Endothelial cell of umbilical vein (primary cell): ENCODE measurements at regions not wholly inside any gene's neighbourhood (a gene's known extent, or its start where the extent isn't known, plus 50 kb on each side); places are given as distances from the start of the nearest gene placed in this dataset.

Experiments used
- BruUV-seq: library from RNA; stranded (reverse); fragments of 400-500 nt; replicated peaks from 2 replicates; lab custom pipeline; 2021; lab: Mats Ljungman, UMichigan
- CTCF ChIA-PET: fragments of 300-600, 350-600 bp; sonication (Branson Sonifier 250); formaldehyde crosslinking; loops from one replicate; lab custom pipeline; 2021; ENCODE audit warnings: antibody characterized with exemption, inconsistent platforms; lab: Charles Lee
- POLR2A ChIA-PET: fragments of 300-600, 350-600 bp; sonication (Branson Sonifier 250); formaldehyde crosslinking; loops from one replicate; lab custom pipeline; 2021; ENCODE audit warnings: antibody characterized with exemption, inconsistent platforms; lab: Charles Lee
- DNase-seq: peaks from one replicate; pipeline ENCODE4 v3.0.0-alpha.2; 2011; ENCODE audit warnings: low read depth, low spot score
- FAIRE-seq: peaks from 2 replicates; lab custom pipeline; 2011; peaks lifted over from hg19 to GRCh38; lab: Jason Lieb, UNC
- H2AFZ ChIP-seq: 2 replicates; pipeline ENCODE4 v1.6.0; 2012; ENCODE audit warnings: low read depth, low read length, control low read depth, inconsistent platforms
- H3K27ac ChIP-seq: 2 replicates; pipeline ENCODE4 v1.5.1; 2011; ENCODE audit warnings: low read depth, mild to moderate bottlenecking, control low read depth, low read length, moderate library complexity; ENCODE audit not compliant: insufficient read depth
- H3K27me3 ChIP-seq, 2 experiments: 2 replicates each; pipeline versions ENCODE4 v1.6.0 to v1.6.1; 2011; ENCODE audit warnings: low read length in 2 of 2, mixed read lengths in 1 of 2; ENCODE audit not compliant: control insufficient read depth in 2 of 2, insufficient read depth in 2 of 2
- H3K36me3 ChIP-seq, 2 experiments: 2 replicates in 1 of 2; 3 replicates in 1 of 2; pipeline ENCODE4 v1.5.1; 2011; ENCODE audit warnings: low read length in 2 of 2, mild to moderate bottlenecking in 1 of 2, moderate library complexity in 1 of 2; ENCODE audit not compliant: control insufficient read depth in 2 of 2, insufficient read depth in 2 of 2; ENCODE audit errors: extremely low read depth in 1 of 2
- H3K4me1 ChIP-seq: 3 replicates; pipeline ENCODE4 v1.5.1; 2011; ENCODE audit warnings: mild to moderate bottlenecking, low read length; ENCODE audit not compliant: control insufficient read depth, insufficient read depth; ENCODE audit errors: extremely low read depth
- H3K4me2 ChIP-seq: 2 replicates; pipeline ENCODE4 v1.6.1; 2011; ENCODE audit warnings: low read length, control low read depth, mixed read lengths; ENCODE audit not compliant: insufficient read depth
- H3K4me3 ChIP-seq, 3 experiments: fragments of 200-600 bp in 1 of 3; sonication (generic), shearing (Covaris generic) in 1 of 3; replicated peaks in 1 of 3; 2 replicates each; pipeline ENCODE4 v1.5.1; 2011 to 2016; ENCODE audit warnings: control low read depth in 3 of 3, low read length in 3 of 3, mild to moderate bottlenecking in 2 of 3, inconsistent platforms in 1 of 3, low read depth in 1 of 3, moderate library complexity in 1 of 3; ENCODE audit not compliant: insufficient read depth in 1 of 3
- H3K79me2 ChIP-seq: 2 replicates; pipeline ENCODE4 v1.6.0; 2012; ENCODE audit warnings: low read length, inconsistent platforms; ENCODE audit not compliant: control insufficient read depth, insufficient read depth
- H3K9ac ChIP-seq: replicated peaks from 2 replicates; pipeline ENCODE3; 2011; ENCODE audit warnings: low read length, control low read depth; ENCODE audit not compliant: insufficient read depth; ENCODE audit errors: extremely low read depth
- H3K9me1 ChIP-seq: replicated peaks from 3 replicates; pipeline ENCODE4 v1.6.0; 2011; ENCODE audit warnings: mild to moderate bottlenecking, low read length; ENCODE audit not compliant: control insufficient read depth, insufficient read depth; ENCODE audit errors: extremely low read depth
- H3K9me3 ChIP-seq: replicated peaks from 2 replicates; pipeline ENCODE4 v1.5.1; 2012; ENCODE audit warnings: low read length, inconsistent platforms; ENCODE audit not compliant: control insufficient read depth, insufficient read depth
- H4K20me1 ChIP-seq: replicated peaks from 2 replicates; pipeline ENCODE3; 2011; ENCODE audit warnings: mild to moderate bottlenecking, low read length; ENCODE audit not compliant: control insufficient read depth, insufficient read depth; ENCODE audit errors: extremely low read depth
- FOS ChIP-seq: IDR thresholded peaks from 2 replicates; pipeline ENCODE4 v1.6.1; 2011; ENCODE audit warnings: mild to moderate bottlenecking, low read length, moderate library complexity, borderline replicate concordance; ENCODE audit not compliant: insufficient read depth
- GATA2 ChIP-seq: IDR thresholded peaks from 2 replicates; pipeline ENCODE4 v1.7.0; 2011; ENCODE audit warnings: low read depth, mild to moderate bottlenecking, moderate library complexity, mixed read lengths, low read length; ENCODE audit not compliant: insufficient read length, insufficient read depth
- JUN ChIP-seq: IDR thresholded peaks from 2 replicates; pipeline ENCODE4 v1.6.1; 2011; ENCODE audit warnings: borderline replicate concordance, low read depth; ENCODE audit not compliant: insufficient read length, insufficient read depth
- MYC ChIP-seq: IDR thresholded peaks from one replicate; pipeline ENCODE4 v1.6.1; 2011; ENCODE audit warnings: mild to moderate bottlenecking, low read depth, low read length
- dilution Hi-C: fragments of 300-500 bp; cut with MboI; formaldehyde crosslinking; loops from one replicate; pipeline ENCODE4 v1.15.0; 2019; ENCODE audit warnings: low sequenced_read_pairs; ENCODE audit not compliant: extremely low pct_ligation_motif_present
- intact Hi-C: fragments of 100-400 bp; cut with micrococcal nuclease; formaldehyde crosslinking; loops from one replicate; pipeline ENCODE4 v1.10.0; 2022
- TF ChIP-seq, protein P1 (sequence below): IDR thresholded peaks from 2 replicates; pipeline ENCODE4 v1.6.1; 2011; ENCODE audit not compliant: insufficient read depth, insufficient read length
- TF ChIP-seq, protein P2 (sequence below), 2 donors: IDR thresholded peaks; 1 replicate in 1 of 2; 2 replicates in 1 of 2; pipeline ENCODE4 v1.5.1; 2011; ENCODE audit warnings: low read length in 2 of 2, mild to moderate bottlenecking in 2 of 2, moderate library complexity in 2 of 2, control low read depth in 1 of 2, inconsistent platforms in 1 of 2, low read depth in 1 of 2; ENCODE audit not compliant: insufficient read depth in 1 of 2; ENCODE audit errors: extremely low read depth in 1 of 2

DNA sequence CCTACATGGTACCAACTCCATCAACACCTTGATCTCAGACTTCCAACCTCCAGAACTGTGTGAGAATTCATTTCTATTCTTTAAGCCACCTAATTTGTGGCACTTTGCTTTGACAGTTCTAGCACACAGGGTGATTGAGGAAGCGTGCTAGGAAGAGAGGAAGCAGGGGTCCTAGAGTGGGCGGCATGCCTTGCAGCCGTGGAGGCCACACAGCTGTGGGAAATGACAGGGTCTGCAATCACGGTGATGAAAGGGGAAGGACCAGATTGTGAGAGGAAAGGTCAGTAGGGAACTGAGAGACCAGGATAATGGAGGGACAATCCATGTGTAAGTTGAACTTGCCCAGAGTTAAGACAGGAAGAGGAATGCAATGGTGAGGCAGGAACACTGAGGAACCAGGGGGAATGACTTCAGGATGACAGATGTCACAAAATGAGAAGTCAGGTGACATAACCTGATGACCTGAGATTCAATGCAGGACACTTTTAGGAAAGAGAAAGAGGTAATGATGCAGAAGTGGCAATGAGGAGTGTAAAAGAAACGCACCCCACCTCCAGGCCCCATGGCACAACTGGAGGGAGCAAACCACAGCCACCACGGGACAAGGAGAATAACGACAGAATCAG lies 87.3 kb upstream of the PIK3CG start:
- POLR2A ChIA-PET = no interaction called here
- H3K36me3 ChIP-seq = no peaks in the 10 kb centered on the region

More for the DNA sequence above, 87.3 kb upstream of the PIK3CG start:
- dilution Hi-C loops = no loop called here
- no peak overlapping the region for H2AFZ ChIP-seq
- no peak overlapping the region for H3K9ac ChIP-seq
- H4K20me1 ChIP-seq = no peaks in the 10 kb centered on the region
- peaks cover 2% of the 10 kb centered on the region for H3K79me2 ChIP-seq
- H3K4me1 ChIP-seq = peaks cover 31% of the 10 kb centered on the region
- no peak for TF ChIP-seq FOS
- no peak for TF ChIP-seq MYC
- TF ChIP-seq GATA2 = no peak
- TF ChIP-seq, protein P1, sequence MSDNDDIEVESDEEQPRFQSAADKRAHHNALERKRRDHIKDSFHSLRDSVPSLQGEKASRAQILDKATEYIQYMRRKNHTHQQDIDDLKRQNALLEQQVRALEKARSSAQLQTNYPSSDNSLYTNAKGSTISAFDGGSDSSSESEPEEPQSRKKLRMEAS = no peak
- TF ChIP-seq JUN = no peak
- TF ChIP-seq, protein P2, sequence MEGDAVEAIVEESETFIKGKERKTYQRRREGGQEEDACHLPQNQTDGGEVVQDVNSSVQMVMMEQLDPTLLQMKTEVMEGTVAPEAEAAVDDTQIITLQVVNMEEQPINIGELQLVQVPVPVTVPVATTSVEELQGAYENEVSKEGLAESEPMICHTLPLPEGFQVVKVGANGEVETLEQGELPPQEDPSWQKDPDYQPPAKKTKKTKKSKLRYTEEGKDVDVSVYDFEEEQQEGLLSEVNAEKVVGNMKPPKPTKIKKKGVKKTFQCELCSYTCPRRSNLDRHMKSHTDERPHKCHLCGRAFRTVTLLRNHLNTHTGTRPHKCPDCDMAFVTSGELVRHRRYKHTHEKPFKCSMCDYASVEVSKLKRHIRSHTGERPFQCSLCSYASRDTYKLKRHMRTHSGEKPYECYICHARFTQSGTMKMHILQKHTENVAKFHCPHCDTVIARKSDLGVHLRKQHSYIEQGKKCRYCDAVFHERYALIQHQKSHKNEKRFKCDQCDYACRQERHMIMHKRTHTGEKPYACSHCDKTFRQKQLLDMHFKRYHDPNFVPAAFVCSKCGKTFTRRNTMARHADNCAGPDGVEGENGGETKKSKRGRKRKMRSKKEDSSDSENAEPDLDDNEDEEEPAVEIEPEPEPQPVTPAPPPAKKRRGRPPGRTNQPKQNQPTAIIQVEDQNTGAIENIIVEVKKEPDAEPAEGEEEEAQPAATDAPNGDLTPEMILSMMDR (IDR thresholded peaks at IDR 0.05; ENCODE audit: extremely low read depth in 1 of 2, insufficient read depth in 1 of 2, low read depth in 1 of 2, low read length in 2 of 2) = no peak
- DNase-seq (no peak), FAIRE-seq (no peak)
- H3K4me3 ChIP-seq = no peak overlapping the region
- no TSS peak for BruUV-seq
- H3K27me3 ChIP-seq = no peaks in the 10 kb centered on the region
- no peak overlapping the region for H3K4me2 ChIP-seq
- H3K9me1 ChIP-seq = no peaks in the 10 kb centered on the region
- no peaks in the 10 kb centered on the region for H3K9me3 ChIP-seq
- CTCF ChIA-PET = no interaction called here
- intact Hi-C loops = loop anchor here (5.0 kb wide), 1 partner anchor 90 kb away; the partner anchor contains the start of gene PIK3CG
- no peak overlapping the region for H3K27ac ChIP-seq
